ENCODE measurements at regions not wholly inside any gene's neighbourhood (a gene's known extent, or its start where the extent isn't known, plus 50 kb on each side); places are given as distances from the start of the nearest gene placed in this dataset.

DNA sequence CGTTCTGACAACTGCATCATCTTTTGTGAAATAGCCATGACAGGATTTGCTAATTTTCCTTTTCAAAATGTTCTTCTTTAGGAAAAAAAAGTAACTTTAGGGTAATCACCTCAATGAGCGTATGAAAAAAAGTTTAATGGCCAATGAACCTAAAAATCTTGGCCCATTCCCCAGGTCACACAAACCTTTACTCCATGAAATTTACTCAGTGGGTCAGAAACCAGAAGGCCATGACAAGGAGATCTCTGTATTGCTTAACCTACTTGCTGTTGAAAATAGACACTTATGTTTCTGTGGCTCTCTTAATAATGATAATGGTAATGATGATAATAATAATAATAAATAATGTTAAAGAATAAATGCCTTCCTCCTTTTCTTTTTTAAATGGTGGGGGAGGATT is 180.8 kb upstream of the IRX3 start:
- no peak for DNase-seq

DNA sequence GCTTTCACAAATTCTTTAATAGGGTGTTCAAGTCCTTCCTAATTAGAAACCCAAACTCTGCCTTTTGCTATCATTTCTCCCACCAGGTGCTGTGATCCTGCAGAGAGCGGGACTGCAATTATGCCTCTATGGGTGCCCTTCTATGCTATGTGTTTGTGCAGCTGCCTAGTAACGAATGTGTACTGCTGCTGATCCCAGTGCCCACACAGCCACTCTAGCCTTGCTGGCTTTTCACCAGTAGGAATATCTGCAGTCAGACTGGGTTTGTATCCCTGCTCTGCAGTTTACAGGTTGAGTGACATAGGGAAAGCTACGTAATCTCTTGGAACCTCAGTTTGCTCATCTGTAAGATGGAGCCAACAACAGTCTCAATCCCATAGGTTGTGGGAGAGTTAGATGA is 179.6 kb upstream of the IRX3 start:
- DNase-seq, result peak; percentile 17

DNA sequence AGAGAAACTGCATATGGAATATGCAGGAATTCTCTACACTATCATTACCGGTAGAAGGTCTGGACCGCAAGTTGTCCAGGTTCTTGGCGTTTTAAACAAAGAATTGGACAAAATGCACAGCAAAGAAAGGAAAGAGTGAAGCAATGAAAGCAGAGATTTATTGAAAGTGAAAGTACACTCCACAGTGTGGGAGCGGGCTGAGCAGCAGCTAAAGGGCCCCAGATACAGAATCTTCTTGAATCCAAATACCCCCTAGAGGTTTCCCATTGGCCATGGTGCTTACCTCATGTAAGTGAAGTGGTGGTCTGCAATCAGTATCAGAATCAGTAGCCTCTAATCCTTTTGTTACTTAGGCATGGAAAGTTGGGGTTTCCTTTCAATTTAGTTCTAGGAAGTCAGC is 178.5 kb upstream of the IRX3 start:
- DNase-seq, result no peak

DNA sequence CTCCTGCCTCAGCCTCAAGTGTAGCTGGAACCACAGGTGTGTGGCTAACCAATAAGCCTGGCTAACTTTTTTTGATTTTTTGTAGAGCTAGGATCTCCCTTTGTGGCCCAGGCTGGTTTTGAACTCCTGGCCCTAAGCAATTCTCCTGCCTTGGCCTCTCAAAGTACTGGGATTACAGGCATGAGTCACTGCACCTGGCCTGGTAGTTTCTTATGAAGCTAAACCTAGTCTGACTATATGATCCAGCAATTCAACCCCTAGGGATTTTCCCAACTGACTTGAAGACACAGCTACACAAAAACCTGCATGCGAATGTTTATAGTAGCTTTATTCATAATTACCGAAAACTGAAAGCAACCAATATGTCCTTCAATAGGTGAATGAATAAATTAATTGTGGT is 176.2 kb upstream of the IRX3 start:
- DNase-seq, result no peak

DNA sequence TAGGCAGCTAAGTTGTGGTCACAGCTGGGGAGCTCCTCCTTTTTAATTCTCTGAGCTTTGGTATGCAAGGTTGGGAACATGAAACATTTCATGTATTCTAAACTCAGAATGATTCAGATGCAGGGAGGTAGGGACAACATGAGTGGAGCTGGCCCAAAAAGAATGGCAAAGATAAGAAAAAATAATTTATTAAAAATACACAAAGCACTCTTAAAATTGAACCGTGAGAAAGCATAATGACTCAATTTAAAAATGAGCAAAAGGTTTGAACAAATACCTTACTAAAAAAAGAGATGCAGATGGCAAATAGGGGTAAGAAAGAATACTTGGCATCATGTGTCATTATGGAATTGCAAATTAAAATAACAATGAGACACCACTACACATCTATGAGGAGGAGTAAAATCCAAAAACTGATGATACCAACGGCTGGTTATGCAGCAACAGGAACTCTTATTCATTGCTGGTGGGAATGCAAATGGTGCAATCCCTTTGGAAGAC is 175.6 kb upstream of the IRX3 start:
- no peak for DNase-seq

DNA sequence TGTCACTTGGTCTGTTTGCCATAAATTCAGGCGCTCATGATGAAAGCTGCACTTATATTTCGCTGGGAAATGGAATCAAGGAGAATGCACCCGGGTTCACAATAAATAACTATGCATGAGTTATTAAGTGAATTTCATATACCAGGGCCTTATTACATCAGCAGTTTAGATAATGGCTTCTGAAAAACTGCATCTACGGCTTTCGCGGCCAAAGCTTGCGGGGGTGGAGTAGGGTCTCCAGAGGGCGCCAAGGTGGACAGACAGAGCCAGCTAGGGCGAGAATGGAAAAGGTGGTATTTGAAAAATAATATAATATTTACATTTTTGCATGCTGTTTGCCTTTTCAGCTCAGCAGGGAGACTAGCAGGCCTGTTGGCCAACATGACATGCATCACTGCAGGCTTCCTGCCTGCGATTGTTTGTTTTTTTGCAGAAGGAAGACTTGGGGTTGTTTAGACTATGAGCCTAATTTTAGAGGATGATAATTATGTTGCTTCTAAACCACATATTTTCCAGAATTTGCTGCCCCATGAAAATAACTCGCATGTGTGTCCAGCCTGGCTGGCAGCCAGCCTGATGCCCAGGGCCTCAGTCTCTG is 173.8 kb upstream of the IRX3 start:
- no peak for DNase-seq

DNA sequence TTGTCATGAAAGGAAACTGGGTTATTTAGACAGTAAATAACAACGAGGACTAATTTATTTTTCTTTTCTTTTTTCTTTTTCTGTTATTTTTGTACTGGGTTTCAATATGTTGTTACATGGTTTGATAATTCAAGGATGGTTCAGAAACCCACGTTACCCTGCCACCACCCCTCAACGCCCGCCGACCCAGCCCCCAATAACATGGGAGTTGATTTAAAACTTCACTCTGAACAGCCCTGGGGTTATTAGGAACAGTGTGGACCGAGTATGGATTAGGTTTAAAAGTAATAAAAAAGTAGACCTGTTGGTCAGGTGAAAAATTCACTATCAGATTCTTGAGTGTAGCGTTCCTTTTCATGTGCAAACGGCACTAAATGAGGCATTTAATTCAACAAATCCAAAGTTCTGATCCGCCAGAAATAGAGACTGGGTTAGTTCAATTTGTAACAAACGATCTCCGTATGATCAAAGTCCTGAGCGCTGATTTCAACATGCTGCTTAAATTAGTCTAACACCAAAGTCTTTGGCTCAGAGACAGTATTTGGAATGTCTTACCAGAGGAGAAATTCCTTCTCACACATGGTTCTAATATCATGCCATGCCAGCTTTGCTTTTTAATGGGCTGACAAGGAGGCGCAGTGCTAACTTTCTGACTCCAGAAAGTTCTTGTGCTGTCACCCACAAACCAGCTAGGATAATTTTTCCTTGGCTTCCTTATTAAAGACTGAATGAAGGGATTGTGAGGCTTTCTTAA is 173.1 kb upstream of the IRX3 start:
- no peak for DNase-seq

DNA sequence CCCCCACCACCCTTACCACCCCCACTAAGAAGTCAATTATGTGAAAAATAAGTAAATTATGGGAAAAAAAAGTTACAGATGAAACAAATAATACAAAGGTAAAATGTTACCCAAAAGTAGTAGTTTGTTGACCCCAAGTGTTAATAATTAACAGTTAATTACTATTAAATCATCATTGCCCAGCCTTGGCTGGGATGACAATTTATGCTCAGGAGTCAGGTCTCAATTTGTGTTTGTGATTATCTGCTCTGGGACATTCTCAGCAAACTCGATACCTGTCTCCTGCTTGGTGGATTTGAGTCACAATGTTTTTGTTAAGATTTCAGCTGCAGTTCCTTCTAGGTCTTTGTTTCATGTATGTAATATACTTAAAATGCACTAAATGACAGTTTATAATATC is 172.3 kb upstream of the IRX3 start:
- DNase-seq, result no peak

DNA sequence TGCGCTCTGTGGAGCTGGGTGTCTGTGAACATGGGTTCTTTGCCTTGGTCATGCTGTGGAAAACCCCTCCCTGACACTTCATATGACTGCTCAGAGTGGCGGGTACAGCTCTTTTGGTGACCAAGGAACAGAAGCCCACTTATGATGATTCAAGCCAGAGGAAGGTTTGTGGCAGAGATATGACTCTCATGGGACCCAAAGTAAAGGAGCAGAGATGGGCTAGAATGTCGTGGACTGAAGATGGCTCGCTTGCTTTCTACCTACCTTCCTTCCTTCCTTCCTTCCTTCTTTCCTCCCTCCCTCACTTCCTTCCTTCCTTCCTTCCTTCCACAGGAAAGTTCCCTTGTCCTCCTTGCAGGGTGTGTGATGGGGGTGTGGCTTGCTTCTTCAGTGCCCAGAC is 169.7 kb upstream of the IRX3 start:
- DNase-seq, result no peak

DNA sequence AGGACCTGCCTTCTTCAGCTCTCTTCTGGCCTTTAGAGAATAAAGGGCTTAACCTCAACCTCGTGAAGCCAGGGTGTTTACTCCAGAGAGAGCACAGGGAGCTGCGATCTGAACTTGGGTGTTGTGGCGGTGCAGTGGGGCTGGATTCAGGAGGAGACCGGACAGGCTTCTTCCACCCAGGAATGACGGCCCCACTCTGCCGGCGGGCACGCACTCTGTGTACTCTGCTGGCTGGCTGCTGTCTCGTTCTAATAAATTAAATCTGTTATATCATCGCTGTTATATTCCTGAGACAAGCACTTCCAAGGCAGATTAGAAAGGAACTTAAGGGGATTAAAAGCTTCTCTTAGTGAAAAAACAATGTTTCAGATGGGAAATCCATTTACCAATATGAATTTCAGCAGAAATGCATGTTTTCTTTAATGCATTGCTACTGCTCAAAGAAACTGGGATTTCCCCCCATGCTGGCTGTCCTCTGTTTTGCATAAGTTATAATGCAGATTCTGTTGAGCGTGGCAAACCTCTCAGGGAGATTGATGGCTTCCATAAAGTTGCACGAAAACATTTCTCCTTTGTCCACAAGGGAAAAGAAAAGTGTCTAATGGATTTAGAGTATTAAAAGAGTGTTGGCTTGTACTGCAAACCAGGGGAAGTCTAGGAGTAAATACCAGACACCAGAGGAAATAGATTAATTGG is 168.6 kb upstream of the IRX3 start:
- no peak for DNase-seq

DNA sequence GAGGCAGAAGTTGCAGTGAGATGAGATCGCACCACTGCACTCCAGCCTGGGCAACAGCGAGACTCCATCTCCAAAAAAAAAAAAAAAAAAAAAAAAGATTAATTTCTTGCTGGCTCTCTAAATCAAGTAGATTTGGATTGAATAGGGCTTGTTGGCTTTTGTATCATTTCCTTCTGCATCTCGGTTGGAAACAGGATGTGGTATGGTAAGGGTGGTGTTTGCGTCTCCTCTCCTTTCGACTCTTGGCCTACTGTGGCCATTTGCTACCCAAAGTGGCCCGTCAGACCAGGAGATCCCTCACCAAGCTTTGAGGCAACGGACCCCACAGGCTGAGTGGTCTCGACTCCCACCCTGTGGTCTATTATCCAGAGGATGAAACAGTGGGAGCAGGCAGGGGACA is 168.0 kb upstream of the IRX3 start:
- no peak for DNase-seq

DNA sequence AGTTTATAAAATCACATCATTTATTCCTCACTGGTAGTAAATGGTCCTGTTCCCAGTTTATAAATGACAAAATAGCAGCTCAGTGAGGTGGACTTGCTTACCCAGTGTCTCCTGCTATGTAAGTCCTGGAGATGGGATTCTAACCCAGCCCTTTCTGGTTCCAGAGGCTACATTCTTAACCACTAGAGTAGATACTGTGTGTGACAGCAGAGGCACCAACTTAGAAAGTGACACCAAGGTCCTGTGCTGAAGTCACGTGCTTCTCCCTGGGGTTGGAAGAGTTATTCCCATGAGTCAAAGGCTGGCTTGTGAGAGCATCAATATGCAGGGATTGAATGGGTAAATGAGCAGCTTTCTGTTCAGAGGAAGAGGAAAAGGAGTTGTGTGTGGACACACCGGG is 167.3 kb upstream of the IRX3 start:
- DNase-seq, result no peak

DNA sequence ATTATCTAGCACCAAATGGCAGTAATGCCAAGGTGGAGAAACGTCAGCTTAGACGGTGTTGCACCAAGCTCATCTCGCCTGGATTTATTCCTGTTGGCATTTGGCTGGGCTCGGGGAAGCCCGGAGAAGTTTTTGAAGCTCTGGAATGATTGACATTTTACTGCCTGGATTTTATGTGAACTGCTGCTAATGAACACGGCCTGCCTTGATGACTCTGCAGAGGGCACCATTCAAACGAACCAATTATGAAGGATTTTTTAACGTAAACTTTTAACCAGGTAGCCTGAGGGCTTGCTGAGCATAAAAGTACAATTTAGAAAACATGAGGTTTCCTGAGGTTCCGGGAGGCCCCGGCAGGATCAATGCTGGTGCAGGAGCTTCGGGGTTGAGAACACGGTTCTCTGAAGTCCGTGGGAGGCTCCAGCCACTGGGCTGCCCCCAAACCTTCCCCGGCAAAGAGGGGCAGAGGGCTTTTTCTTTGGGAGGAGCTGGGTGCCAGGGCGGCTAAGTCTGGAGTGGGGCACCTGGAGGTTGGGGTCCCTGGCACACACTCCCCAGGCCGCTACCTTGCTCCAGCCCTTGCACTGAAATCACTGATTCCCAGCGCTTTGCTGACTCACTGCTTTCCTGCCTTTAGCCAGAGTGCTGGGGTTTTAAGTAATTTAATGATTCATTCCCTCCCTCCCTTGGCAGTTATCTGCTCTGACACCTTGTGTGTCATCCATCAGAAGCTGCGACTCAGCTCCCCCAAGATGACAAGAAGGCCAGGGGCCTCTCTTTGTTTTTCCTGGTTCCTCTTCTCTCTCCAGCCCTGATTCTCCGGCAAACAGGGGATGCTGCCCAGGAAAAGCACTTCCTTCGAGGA is 161.2 kb upstream of the IRX3 start:
- DNase-seq, result no peak

DNA sequence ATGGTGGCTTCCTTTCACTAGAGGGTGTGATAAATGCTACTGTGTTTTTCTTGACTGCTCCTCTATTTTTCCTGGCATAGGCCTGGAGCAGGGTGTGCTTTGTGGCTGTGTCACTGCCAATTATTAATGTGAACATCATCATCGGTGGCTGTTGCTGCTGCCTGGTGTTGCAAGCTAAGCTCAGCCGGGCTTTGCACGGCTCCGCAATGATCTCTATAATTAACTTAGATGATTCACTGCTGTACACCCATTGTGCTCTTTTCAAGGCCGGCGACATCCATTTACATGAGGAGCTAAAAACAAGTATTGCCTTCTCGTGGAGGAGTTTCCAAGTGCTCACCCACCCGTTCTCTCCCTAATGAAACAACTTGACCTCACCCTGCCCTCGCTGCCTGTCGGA is 160.1 kb upstream of the IRX3 start:
- no peak for DNase-seq

DNA sequence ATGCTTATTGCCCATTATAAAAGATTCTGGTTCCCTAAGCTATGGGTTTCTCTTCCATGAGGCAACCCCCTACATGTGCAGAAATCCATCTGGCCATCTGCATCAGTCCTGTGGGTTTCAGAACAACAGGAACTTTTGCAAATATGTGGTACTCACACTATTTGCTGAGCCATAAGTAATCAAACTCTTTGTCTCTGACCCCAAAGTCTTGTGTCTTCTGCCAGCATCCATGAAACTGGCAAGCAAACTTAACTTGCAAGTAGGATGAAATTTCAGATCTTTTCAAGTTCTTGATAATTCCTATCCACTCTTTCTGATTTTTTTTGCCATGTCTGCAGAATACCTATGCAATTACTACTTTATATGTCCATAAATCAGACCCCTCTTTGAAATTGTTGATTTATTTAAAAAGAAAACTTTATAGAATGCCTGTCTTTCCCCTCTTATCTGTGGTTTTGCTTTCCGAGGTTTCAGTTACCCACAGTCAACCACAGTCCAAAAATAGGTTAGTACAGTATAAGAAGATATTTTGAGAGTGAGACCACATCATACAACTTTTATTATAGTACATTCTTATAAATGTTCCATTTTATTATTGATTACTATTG is 158.4 kb upstream of the IRX3 start:
- no peak for DNase-seq

DNA sequence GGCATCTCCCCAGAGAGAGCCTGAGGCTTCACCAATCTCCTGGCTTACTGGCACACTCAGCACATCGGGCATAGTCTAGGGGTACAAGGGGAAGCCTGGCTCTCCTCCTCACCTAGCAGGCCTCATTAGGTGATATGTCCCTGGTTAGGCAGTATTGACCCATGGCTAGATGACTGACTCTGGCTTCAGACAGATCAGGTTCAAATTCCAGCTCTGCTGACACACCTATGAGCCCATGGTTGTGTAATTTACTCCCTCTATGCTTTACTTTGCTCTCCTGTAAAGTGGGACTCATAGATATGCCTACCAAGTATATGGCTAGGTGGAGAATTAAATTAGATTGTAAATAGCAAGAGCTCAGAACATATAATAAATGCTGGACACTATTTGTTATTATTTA is 157.3 kb upstream of the IRX3 start:
- no peak for DNase-seq

DNA sequence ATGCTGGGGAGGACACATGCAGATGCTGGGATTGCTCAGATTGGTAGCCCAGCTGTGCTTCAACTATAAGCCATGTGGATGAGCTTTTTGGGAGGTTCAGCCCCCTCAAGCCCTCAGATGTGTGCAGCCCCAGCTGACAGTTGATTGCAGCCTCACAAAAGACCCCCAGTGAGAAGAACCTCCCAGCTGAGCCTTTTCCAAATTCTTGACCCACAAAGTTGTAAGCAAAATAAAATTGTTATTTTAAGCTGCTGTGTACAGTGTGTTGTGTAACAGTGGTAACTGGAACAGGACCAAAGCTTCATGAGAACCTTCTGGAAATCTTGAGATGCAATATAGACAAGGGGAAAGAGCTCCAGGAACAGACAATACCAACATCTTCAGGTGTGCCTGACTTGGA is 156.8 kb upstream of the IRX3 start:
- no peak for DNase-seq

DNA sequence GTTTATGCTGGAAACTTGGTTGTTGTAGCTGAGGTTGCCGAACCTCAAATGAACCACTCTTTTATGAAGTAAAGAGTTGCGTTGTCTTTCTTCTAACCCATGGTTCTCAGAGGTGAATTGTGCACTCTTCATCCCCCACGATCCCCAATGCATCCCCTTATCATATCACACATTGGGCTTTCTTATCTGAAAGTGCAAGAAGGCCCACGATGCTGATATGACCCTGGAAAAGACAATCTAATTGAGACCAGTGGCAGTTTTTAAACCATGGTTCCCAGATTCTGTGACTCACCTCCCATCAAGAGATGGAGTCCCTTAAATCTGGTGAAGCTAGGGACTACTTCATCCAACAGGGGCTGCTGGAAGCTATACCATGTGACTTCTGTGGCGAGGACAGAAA is 156.3 kb upstream of the IRX3 start:
- DNase-seq, result no peak

DNA sequence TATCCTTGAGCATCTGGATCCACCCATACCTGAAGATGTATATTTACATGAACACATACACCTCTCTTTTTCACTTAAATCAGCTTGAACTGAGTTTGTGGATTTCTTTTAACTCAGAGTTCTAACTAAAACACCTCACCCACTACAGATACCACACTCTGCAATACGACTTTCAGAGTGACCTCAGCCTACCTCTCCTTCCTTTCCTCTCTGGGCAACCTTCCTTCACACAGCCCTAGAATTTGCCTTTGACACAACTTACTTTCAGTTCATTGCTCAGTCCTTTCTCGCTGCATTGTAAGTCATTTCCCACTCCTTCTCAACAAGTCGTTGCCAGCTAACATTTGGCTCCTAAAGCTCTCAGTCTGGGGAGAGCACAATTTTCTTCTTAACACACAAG is 151.9 kb upstream of the IRX3 start:
- DNase-seq, result no peak

DNA sequence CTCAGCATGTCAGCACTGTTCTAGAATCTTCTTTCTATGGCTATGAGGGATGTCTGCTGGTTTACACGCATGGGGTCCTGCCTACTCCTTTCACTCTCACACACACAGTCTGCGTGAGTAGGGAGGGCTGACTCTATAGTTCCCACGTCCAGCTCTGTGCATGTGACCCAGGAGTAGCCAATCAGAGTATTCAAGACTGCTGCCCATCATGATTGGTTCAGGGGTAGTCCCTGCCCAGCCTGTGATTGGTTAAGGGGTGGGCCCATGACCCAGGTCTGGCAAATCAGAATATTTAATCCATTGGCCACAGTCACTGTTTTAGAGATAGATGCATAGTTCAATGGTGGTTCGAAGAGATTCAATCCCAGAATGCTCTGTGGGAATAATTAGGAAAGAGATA is 151.3 kb upstream of the IRX3 start:
- DNase-seq, result no peak

DNA sequence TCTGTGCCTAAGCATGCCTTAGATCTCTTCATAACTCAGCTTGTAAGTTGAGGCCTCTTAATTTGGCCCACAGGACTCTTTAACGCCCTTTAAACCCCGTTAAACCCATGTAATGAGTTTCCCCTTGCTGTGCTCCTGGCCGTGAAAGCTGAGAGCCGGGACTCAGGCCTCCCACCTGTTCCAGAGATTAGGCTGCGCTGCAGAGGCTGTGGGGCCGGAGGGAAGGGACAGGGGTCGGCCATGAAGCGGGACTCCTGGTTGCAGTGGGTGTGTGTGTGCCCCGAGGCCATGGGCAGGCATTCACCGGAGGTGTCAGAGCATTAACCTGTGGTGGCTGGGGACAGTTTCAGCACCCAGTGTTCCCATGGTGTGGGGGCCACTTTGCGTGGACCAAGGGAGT is 150.8 kb upstream of the IRX3 start:
- no peak for DNase-seq

DNA sequence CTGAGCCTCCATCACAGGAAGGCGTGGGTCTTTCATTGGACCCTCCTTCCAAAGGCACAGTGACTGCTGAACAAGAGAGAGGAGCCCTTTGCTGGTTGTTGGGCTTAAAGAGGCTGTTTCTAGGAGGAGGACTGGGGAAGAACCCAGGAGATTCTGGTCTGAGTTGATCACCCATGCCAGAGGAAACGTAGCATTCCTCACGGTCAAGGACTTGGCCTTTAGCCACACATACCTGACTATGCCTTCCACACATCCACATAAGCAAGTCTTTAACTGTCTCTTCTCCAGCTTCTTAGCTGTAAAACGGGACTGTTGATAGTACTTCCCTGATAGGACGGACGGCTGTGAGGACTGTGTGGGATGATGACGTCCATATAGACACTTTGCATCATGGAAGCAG is 149.8 kb upstream of the IRX3 start:
- DNase-seq, result no peak

DNA sequence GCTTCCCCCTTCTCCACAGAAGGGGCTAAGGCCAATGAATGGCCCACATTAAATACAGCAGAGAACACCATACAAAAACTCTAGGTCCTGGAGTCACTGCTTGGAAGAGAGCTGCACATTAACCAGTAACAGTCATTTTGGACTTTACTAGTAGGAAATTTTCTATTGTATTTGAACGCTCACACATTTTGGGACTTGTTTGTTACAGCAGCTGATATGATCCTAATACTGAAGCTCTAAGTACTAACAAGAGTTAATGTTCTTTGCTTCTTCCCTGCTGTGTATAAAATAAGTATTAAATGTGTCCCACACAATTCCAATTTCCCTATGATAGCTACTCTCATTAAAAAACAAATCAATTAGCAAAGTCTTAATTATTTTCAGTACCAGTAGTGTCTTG is 148.3 kb upstream of the IRX3 start:
- no peak for DNase-seq

All from NCI-H1105 treated with DMSO at 0.1 percent for 48 hours (cell line).